C4-2B (cell line): ENCODE measurements at regions not wholly inside any gene's neighbourhood (a gene's known extent, or its start where the extent isn't known, plus 50 kb on each side); places are given as distances from the start of the nearest gene placed in this dataset.

ENCODE experiments used
- ZFX ChIP-seq: fragments of 450-650 bp; IDR thresholded peaks from 2 replicates; pipeline ENCODE4 v1.6.1; 2017
- TF ChIP-seq, protein P1 (sequence below): fragments of 450-650 bp; conservative IDR thresholded peaks from 2 replicates; pipeline ENCODE4 v1.5.1; 2017; ENCODE audit warnings: mild to moderate bottlenecking

DNA sequence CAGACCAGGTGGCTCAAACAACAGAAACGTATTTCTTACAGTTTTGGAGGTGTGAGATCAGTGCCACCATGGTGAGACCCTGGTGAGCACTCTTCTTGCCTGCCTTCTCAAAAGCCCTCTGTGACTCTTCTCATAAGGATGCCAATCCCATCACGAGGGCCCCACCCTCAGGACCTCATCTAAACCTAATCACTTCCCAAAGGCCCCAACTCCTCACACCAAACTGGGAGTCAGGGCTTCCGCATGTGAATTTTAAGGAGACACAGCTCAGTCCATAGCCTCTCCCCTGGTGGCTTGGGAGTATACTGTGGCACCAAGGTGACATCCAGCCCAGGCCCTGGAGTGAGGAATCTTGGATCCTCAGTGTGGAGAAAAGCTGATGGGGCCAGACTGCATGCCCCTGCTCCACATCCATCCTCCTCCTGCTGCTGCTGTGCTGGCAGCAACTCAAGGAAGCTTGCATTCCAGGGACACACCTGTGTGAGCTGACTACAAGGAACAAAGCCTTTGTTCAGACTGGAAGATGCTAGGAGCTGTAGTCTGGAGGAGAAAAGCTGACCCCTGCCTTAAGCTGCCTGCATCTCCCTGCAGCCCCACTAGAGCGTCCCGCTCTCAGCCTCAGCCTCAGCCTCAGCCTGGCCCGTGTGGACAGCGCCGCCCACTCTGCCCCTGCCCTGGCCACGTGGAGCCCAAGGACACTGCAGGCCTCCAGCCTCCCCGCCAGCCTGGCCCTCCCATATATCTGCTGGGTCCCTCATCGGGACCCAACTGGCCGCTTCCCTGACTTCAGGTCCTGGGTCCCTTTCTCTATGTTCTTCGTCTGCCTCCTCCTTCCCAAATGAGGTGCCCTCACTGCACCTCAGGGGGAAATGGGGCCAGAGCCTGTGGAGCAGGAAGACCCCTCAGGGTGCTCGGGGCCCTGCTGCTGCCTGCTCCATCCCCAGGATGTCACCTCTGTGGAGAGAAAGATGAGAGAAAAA, 87.8 kb upstream of the RAB6C start:
- TF ChIP-seq, protein P1, sequence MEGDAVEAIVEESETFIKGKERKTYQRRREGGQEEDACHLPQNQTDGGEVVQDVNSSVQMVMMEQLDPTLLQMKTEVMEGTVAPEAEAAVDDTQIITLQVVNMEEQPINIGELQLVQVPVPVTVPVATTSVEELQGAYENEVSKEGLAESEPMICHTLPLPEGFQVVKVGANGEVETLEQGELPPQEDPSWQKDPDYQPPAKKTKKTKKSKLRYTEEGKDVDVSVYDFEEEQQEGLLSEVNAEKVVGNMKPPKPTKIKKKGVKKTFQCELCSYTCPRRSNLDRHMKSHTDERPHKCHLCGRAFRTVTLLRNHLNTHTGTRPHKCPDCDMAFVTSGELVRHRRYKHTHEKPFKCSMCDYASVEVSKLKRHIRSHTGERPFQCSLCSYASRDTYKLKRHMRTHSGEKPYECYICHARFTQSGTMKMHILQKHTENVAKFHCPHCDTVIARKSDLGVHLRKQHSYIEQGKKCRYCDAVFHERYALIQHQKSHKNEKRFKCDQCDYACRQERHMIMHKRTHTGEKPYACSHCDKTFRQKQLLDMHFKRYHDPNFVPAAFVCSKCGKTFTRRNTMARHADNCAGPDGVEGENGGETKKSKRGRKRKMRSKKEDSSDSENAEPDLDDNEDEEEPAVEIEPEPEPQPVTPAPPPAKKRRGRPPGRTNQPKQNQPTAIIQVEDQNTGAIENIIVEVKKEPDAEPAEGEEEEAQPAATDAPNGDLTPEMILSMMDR, result no peak
- no peak for TF ChIP-seq ZFX
